KBM-7 (cell line): ENCODE measurements at regions not wholly inside any gene's neighbourhood (a gene's known extent, or its start where the extent isn't known, plus 50 kb on each side); places are given as distances from the start of the nearest gene placed in this dataset.
"Not testable (repeated sequence)": the region's sequence is repeated elsewhere in the genome, so short reads cannot be mapped to it uniquely, and the experiment has no call there.

Experiments used
- DNase-seq: peaks from one replicate; pipeline ENCODE4 v3.0.0-alpha.2; 2015
- in situ Hi-C: fragments of 300-500 bp; cut with MboI; formaldehyde crosslinking; loops from 2 replicates; pipeline ENCODE4 v1.14.3; 2020; ENCODE audit warnings: low sequenced_read_pairs, low pct_unique_long_range_greater_than_20kb, mixed read lengths

DNA sequence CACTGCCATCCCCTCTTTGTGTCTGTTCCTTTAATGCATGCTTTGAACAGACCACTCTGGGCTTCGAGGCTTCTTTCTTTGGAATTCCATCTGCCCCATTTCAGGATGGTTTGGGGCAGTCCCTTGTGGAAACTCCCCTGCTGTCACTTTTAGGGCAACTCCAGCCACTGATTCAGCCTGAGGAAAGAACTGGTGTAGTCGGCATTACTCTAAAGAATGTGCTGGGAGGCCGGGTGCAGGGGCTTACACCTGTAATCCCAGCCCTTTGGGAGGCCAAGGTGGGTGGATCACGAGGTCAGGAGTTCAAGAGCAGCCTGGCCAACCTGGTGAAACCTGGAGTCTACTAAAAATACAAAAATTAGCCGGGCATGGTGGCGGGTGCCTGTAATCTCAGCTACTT, 358.1 kb upstream of the NUPR2 start:
- DNase-seq = no peak
- in situ Hi-C loops = no loop called here

DNA sequence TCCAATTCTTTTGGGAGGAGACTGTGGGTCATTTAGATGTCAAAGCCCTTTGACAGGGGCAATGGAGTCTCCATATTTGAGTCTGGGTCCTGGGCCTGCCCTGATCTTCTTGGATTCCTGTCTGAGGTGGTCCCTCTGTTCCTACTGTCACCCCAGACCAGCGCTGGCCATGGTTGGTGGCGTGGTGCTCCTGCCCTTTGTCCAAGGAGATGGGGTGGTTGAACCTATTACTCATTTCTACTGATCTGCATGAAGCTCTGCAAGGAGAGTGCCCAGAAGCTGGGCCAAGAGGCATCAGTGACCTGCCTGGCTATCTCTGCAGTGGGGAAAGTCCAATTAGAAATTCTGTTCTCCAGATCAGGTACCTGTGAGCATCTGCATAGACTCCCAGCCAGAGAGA, 355.6 kb upstream of the NUPR2 start:
- no peak for DNase-seq
- in situ Hi-C loops = no loop called here

DNA sequence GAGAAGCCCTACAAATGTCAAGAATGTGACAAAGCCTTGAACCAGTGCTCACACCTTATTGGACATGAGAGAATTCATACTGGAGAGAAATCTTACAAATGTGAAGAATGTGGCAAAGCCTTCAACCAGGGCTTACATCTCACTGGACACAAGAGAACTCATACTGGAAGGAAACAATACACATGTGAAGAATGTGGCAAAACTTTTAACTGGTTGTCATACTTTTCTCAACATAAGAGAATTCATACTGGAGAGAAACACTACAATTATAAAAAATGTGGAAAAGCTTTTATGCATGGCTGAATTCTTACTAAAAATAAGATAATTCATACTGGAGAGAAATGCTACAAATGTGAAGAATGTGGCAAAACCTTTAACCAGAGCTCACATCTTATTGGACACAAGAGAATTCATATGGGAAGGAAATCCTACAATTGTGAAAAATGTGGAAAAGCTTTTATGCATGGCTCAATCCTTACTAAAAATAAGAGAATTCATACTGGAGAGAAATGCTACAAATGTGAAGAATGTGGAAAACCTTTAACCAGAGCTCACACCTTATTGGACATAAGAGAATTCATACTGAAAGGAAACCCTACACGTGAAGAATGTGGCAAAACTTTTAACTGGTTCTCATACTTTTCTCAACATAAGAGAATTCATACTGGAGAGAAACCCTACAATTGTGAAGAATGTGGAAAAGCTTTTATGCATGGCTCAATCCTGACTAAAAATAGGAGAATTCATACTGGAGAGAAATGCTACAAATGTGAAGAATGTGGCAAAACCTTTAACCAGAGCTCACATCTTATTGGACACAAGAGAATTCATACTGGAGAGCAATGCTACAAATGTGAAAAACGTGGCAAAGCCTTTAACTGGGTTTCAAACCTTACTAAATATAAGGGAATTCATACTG, 350.6 kb upstream of the NUPR2 start:
- peak; percentile 10 for DNase-seq
- in situ Hi-C loops = not testable (repeated sequence)

DNA sequence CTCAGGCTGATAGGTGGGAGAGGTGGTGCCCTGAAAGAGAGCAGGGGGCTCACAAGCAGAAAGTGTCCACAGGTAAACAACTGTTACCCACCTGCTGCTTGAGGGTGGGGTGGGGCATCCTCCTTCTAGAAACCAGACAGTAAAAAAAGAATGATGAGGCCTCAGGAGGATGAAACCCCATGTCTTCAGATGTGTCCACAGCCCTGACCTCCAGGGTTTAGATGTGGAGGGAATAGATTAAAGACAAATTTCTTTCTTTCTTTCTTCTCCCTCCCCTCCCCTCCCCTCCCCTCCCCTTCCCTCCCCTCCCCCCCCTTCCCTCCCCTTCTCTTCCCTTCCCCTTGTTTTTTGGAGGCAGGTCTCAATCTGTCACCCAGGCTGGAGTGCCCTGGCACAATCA, 333.5 kb upstream of the NUPR2 start:
- in situ Hi-C loops = no loop called here
- DNase-seq = no peak

DNA sequence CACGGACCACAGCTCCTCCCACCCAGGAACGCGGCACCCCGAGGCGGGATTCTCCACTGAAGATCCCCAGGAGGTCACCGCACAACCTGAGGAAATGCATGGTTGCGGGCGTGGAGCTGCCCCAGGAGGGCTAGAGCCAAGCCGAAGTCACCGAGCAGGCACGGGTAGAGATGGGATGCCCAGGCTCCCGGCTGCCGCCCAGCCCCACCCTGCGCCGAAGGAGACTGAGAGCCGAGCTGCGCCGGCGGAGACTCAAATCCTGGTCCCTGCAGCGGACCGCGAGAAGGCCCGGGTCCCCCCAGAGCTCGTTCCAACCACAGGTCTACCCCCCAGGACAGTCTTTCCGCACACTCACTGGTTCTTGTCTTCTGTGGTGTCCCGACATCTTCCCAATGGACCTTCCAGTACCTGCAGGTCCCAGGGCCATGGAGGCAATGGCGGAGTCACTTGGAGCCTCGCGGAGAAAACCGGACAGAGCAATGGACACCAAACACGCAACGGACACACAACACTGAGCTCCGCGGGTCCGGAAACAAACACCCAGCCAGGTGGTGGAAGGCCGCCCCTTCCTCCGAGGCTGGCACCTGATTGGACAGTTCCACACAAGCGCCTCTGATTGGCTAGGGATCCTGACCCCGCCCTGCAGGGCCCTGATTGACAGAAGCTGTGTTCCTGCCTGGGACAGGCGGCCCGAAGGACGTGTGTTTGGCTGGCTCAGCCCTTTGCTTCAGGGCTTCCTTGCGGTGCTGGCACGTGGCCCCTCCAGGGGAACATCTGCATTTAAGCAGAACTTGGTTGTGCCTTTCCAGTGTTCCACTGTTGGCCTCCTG, 331.9 kb upstream of the NUPR2 start:
- in situ Hi-C loops = no loop called here
- DNase-seq = no peak

DNA sequence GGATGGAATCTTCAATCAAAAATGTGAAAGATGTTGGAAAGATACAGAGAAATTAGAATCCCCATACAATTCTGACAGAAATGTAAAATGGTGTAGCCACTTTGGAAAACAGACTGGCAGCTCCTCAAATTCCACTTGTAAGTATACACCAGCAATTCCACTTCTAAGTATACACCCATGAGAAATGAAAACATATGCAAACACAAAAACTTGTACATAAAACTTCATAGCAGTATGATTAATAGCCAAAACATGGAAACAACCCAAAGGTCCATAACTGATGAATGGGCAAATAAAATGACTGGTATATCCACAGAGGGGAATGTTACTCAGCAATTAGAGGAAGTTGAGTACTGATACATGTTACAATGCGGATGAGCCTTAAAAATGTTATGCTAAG, 304.3 kb upstream of the NUPR2 start:
- in situ Hi-C loops, DNase-seq: not testable (repeated sequence)

DNA sequence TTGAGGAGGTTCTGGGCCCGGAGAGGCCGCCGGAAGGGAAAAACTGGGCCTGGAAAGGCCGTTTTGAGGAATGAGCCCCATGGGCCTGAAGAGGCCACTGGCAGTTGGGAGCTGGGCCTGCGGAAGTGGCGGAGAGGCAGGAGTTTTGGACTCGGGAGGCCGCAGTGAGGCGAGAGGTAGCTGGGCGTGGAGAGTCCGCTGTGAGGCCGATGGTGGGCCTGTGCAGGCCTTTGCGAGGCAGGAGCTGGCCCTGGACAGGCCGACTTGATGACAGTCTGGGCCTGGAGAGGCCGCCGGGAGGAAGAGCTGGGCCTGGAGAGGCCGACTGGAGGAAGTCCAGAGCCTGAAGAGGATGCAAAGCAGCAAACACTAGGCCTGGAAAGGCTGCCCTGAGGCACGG, 259.0 kb upstream of the NUPR2 start:
- no peak for DNase-seq
- in situ Hi-C loops = no loop called here

DNA sequence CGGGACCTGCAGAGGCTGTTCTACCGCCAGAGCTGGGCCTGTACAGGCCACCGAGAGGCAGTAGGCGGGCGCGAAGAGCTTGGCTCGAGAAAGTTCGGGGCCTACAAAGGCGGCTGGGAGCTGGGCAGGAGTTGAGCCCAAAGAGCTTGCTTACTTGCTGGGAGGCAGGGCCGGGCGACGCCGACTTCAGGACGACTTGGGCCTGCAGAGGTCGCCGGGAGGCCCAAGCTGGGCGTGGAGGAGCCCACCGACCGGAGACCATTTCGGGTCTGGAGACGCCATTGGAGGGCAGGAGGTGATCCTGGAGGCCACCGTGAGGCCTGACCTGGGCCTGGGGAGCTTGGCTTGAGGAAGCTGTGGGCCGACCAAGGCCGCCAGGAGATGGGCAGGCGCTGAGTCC, 258.4 kb upstream of the NUPR2 start:
- DNase-seq, in situ Hi-C loops: not testable (repeated sequence)

DNA sequence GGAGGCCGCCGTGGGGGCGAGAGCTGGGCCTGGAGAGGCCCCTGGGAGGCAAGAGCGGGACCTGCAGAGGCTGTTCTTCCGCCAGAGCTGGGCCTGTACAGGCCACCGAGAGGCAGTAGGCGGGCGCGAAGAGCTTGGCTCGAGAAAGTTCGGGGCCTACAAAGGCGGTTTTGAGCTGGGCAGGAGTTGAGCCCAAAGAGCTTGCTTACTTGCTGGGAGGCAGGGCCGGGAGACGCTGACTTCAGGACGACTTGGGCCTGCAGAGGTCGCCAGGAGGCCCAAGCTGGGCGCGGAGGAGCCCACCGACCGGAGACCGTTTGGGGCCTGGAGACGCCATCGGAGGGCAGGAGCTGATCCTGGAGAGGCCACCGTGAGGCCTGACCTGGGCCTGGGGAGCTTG, 257.1 kb upstream of the NUPR2 start:
- in situ Hi-C loops, DNase-seq: not testable (repeated sequence)

DNA sequence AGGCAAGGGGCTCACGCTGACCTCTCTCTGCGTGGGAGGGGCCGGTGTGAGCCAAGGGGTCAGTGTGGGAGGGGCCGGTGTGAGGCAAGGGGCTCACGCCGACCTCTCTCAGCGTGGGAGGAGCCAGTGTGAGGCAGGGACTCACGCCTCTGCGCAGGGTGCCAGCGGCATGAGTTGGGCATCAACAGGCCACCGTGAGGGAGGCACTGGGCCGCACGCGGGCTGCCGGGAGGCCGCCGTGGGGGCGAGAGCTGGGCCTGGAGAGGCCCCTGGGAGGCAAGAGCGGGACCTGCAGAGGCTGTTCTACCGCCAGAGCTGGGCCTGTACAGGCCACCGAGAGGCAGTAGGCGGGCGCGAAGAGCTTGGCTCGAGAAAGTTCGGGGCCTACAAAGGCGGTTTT, 255.6 kb upstream of the NUPR2 start:
- DNase-seq, in situ Hi-C loops: not testable (repeated sequence)

DNA sequence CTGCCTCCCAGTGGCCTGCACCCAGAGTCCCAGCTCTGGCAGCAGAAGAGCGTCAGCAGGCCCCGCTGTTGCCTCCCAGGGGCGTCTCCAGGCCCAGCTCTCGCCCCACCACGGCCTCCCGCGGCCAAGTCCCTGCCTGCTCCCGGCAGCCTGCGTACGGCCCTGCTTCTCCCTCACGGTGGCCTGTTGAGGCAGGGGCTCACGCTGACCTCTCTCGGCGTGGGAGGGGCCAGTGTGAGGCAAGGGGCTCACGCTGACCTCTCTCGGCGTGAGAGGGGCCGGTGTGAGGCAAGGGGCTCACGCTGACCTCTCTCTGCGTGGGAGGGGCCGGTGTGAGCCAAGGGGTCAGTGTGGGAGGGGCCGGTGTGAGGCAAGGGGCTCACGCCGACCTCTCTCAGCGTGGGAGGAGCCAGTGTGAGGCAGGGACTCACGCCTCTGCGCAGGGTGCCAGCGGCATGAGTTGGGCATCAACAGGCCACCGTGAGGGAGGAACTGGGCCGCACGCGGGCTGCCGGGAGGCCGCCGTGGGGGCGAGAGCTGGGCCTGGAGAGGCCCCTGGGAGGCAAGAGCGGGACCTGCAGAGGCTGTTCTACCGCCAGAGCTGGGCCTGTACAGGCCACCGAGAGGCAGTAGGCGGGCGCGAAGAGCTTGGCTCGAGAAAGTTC, 254.1 kb upstream of the NUPR2 start:
- DNase-seq, in situ Hi-C loops: not testable (repeated sequence)

DNA sequence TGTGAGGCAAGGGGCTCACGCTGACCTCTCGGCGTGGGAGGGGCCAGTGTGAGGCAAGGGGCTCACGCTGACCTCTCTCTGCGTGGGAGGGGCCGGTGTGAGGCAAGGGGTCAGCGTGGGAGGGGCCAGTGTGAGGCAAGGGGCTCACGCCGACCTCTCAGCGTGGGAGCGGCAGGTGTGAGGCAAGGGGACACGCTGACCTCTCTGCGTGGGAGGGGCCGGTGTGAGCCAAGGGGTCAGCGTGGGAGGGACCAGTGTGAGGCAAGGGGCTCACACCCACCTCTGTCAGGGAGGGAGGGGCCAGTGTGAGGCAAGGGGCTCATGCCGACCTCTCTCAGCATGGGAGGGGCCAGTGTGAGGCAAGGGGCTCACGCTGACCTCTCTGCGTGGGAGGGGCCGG, 251.7 kb upstream of the NUPR2 start:
- DNase-seq, in situ Hi-C loops: not testable (repeated sequence)

DNA sequence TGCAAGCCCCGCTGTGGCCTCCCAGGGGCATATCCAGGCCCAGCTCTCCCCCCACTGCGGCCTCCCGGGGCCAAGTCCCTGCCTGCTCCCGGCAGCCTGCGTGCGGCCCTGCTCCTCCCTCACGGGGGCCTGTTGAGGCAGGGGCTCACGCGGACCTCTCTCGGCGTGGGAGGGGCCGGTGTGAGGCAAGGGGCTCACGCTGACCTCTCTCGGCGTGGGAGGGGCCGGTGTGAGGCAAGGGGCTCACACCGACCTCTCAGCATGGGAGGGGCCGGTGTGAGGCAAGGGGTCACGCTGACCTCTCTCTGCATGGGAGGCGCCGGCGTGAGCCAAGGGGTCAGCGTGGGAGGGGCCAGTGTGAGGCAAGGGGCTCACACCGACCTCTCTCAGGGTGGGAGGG, 251.2 kb upstream of the NUPR2 start:
- DNase-seq, in situ Hi-C loops: not testable (repeated sequence)

DNA sequence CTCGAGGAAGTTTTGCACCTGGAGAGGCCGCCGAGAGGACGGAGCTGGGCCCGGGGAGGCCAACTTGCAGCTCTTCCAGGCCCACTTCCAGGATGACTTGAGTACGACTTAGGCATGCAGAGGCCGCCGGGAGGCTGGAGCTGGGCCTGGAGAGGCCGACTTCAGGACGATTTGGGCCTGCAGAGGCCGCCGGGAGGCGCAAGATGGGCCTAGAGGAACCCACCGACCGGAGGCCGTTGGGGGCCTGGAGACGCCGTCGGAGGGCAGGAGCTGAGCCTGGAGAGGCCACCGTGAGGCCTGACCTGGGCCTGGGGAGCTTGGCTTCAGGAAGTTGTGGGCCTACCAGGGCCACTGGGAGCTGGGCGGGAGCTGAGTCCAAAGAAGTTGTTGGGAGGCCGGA, 250.5 kb upstream of the NUPR2 start:
- DNase-seq, in situ Hi-C loops: not testable (repeated sequence)

DNA sequence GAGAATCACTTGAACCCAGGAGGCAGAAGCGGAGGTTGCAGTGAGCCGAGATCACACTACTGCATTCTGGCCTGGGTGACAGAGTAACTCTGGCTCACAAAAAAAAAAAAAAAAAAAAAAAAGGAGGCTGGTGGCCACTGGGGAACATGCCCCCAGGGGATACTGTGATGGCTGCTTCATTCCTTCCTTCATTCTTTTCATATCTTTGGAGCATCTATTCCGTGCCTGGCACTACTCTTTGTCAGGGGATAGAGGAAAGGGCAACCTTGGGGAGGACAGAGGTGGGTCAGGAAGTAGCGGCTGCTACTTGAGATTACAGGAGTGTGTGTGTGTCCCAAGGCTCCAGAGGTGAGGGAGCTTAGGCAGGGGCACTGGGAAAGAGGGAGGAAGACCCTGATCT, 236.4 kb upstream of the NUPR2 start:
- DNase-seq, in situ Hi-C loops: not testable (repeated sequence)

DNA sequence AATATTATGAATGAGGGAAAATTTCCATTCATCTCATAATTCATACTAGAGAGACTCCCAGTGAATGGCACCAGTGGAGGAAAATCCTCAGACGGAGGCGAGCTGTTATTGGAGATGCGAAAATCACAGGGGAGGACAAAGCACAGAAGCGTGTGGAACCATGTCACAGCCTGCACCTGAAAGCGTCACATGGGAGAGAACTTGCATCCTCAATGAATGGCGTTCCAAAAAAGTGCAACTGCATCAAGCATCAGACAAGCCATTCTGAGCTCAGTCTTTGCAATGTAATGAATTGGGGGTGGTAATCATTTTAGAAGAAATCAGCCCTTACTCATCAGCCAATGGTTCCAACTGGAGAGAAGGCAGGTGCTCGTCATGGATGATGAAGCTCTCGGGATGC, 235.0 kb upstream of the NUPR2 start:
- in situ Hi-C loops, DNase-seq: not testable (repeated sequence)

DNA sequence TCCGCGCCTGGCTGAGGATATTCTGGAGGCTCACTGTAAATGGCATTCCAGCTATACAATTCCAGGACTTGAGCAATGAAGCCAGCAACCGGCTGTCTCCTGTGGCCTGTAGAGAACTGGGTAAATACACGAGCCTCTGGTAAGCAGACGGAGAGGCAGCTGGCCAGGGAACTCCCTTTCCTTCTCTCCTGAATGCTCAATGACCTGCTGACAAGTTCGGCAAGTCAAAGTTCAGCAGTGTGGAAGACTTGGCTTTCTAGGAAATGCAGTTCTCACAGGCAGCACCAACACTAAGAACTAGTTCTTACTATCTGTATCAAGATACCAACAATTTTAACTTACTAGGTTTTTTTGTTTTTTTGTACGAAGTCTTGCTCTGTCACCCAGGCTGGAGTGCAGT, 232.1 kb upstream of the NUPR2 start:
- in situ Hi-C loops, DNase-seq: not testable (repeated sequence)

DNA sequence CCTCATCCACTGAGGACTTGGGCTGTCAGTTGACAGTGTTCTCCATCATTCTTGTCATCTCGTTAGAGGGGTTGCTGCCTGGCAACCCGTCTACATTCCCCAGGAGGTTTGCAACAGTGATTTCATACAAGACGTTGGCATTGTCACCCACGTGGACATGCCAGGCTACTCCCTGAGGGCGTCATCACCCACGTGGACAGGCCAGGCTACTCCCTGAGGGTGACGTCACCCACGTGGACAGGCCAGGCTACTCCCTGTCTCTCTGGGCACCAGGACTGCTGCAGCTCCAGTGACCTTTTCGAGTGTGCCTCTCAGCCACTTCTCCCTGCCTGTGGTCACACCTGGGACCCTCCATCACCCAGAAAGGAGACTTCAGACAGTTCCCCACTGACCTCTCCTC, 212.1 kb upstream of the NUPR2 start:
- DNase-seq, in situ Hi-C loops: not testable (repeated sequence)

DNA sequence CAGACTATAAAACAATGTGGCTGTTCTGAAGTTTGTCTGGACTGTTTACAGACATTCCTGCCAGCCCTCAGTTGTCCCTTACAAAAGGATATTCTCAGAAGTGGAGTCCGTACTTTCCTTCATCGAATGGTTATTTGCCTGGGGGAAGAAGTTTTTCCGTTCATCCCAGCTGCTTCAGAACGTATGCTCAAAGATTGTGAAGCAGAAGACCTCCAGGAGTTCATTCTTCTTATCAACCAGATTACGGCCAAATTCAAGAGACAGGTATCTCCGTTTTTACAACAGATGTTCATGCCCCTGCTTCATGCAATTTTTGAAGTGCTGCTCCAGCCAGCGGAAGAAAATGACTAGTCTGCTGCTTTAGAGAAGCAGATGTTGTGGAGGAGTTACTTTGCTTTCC, 174.3 kb upstream of the NUPR2 start:
- in situ Hi-C loops = no loop called here
- DNase-seq = no peak
